ENCODE measurements at regions not wholly inside any gene's neighbourhood (a gene's known extent, or its start where the extent isn't known, plus 50 kb on each side); places are given as distances from the start of the nearest gene placed in this dataset.
"Not testable (repeated sequence)": the region's sequence is repeated elsewhere in the genome, so short reads cannot be mapped to it uniquely, and the experiment has no call there.

DNA sequence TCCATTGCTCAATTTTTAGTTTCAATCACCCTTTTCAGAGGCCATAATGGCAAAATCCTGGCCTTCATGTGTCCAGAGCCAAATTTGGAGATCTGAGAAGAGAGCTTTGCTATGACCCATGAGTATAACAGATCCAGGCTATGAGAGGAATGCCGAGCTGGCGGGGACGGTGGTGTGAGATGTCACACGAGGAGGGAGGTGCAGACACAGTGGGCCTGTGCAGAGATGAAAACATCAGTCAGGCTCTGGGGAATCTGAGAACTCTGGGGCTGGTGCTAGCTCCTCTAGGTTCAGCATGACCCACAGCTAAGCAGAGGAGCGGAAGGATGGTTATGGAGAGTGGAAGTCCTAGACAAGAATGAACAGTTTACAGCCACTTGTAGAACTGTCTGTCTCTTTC is 398.3 kb upstream of the ATP10A start:
- no peak for DNase-seq (ENCODE audit: low spot score)

DNA sequence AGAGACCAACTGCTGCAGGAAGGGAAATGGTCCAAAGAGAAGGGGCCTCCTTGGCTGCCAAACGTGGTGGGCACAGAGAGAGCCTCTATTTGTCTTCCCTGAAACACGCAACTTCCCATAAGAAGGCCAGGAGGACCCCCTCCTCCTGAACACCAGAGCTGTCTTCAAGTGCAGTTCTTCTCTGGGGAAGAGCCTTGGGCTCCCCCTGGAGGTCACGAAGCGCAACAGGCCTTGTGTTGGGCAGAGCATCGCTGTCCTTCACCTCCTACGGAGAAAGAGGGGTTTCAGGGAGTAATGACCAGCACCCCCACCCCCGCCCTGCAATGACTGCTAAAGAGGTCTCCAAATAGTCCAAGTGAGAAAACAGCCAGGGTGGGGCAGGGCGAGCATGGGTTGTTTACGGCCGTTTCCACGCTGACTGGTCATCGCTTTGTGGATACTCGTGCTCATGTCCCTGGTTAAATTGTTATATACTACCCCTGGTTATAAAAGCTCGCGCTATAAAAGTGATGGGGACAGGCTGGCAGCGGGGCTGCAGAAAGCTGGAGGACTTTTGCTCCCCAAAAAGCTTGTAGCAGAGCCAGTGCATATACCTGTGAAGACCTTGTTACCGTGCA is 397.5 kb upstream of the ATP10A start:
- peak; percentile 10 for DNase-seq (ENCODE audit: low spot score)

DNA sequence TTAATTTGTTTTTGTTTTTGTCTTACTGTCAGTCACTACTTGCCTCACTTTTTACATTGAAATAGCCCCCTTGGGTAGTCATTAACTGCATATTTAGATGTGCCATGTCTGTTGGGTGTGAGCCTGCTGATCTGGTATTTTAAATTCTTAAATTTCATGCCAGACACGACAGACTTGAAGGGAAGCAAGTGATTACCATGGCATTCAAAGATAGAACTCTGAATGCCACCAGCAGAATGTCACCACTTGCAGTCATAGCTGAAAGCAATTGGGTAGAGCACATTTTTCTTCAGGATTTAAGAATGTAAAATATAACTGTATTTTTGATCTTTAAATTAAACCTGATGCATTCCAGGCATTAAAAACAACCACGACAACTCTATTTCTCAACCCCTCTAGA is 396.5 kb upstream of the ATP10A start:
- DNase-seq (ENCODE audit: low spot score), result no peak

DNA sequence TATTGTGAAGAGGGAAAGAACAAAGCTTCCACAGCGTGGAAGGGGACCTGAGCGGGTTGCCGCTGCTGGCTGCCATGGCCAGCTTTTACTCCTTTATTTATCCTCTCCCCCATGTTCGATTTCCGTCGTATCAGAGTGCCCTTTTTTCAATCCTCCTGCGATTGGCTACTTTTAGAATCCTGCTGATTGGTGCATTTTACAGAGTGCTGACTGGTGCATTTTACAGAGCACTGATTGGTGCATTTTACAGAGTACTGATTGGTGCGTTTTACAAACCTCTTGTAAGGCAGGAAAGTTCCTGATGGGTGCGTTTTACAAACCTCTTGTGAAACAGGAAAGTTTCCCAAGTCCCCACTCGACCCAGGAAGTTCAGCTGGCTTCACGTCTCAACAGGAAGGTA is 381.7 kb upstream of the ATP10A start:
- not testable (repeated sequence) for DNase-seq (ENCODE audit: low spot score)

DNA sequence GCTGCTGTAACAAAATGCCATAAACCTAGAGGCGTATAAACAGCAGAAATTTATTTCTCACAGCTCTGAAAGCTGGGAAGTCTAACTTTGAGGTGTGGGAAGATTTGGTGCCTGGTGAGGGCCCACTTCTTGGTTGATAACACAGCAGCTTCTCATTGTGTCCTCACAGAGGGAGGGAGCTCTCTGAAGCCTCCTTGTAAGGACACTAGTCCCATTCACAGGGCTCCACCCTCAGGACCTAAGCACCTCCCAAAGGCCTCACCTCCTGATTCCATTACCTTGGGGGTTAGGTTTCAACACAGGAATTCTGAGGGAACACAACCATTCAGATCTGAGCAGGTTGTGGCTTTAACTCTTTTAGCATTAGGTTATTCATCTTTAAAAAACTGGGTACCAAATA is 380.3 kb upstream of the ATP10A start:
- no peak for DNase-seq (ENCODE audit: low spot score)

DNA sequence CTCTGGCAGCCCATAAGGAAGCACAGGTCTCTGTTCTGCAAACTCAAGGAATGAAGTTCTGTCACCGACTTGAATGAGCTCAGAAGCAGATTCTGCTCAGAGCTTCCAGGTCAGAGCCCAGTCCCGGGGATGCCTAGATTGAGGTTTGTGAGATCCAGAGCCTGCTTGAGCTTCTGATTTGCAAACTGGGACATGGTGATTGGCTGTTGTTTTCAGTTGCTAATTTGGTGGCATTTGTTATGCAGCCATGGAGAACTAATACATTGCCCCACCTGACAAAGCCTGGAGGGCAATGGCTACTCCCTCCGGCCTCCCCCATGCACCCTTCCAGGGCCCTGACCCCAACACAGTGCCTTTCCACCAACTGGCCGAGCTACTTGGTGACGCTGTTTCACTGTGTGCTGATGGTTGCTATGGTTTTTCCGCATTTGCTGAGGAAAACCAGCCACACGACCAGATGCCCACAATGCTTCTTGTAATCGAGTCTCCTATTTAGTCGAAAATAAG is 379.5 kb upstream of the ATP10A start:
- peak; percentile 14 for DNase-seq (ENCODE audit: low spot score)

DNA sequence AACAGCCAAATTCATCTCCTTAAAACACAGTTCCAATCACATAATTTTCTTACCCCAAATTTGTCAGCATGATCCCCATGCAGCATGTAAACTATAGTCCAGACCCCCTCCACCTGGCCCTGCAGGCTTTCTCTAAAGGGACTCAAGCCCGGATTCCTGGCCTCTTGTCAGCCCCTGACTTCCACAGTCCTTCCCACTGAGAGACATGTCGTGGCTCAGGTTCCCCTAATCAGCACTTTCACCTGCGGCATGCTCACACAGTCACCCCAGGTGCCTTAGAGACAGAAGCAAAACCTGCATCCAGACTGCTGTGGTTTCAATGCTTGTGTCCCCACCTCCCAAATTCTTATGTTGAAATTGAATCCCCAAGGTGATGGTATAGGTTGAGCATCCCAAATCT is 372.7 kb upstream of the ATP10A start:
- DNase-seq (ENCODE audit: low spot score), result no peak

DNA sequence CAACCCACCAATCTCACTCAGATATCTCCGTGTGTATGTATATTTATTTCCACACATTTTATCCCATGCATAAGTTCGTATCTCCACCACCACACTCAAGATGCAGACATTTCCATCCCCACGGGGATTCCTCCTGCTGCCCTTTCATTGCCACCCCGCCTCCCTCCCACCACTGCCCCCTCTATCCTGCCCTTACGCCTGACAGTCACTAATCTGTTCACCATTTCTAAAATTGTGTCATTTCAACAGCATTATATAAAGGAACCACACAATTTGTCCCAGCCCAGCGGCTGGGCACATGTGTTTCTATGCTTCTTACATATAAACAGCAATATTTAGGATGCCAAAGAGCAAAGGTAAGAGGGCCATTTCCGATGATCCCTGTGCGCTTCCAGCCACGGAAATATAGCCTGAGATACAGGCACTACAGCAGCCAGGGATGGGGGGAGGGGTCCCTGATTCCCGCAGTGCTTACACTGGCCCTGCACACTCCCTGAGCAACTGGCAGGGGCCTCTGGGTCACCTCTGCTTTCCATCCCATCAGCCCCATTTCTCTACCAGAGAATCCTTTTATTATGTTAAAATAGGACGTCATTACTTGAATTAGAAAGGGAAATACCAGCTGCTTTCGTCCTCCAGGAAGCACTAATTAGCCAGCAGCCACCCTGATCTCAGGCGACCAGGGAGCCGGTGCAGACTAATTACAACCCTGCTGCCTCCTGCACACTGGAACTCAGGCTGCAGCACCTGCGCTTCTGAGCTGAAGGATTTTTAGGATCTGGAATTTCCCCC is 372.0 kb upstream of the ATP10A start:
- DNase-seq (ENCODE audit: low spot score), result no peak

DNA sequence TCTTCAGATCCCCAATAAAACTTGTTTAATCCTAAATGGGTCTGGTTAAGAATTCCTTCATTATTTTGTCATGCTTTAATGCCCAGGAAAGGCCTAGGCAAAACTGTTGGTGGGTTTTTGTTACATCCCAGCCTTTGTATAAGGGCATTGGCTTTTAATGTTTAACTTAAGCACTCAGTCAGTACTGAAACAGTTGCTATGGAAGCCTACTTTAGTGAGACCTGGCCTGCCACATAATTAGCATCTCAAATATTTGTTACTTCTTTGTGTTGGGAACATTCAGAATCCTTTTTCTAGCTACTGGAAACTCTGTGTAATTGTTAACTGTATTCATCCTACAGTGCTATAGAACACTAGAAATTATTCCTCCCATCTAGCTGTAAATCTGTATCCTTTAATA is 369.6 kb upstream of the ATP10A start:
- no peak for DNase-seq (ENCODE audit: low spot score)

DNA sequence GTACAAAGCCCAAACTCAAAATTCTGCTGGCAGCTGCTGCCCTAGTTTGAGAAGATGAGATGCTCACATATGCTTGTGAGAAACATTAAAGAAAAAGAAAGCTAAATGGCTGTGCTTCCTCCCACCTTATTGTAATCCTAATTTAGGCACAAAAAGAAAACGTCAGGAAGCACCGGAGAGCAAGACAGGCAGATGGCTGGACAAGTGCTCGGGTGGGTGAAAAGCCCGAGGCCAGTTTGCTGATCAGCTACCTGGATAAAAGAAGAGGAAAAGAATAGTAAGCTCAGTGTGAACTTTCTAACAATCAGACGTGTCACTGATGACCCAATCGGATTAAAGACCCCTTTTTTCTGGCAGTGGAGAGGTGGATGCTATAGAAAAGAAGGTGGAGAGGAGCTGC is 368.0 kb upstream of the ATP10A start:
- no peak for DNase-seq (ENCODE audit: low spot score)

DNA sequence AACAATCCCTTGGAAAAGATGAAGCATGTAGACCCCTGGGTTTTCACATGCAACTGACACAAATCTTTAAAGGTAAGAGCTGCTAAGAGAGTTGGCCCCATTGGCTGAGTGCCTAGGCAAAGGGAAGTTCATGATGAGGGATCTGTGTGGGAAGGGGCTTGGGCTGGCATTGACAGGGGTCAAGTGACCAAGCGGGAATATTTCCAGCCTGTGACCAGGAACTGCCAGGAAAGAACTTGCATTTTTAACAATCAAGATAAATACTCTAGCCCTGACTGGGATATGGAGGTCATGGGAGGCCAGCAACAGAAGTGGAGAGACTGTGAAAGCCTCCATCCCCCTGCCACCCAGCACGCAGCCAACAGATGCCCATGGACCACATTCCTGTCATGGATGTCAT is 361.1 kb upstream of the ATP10A start:
- DNase-seq (ENCODE audit: low spot score), result no peak

DNA sequence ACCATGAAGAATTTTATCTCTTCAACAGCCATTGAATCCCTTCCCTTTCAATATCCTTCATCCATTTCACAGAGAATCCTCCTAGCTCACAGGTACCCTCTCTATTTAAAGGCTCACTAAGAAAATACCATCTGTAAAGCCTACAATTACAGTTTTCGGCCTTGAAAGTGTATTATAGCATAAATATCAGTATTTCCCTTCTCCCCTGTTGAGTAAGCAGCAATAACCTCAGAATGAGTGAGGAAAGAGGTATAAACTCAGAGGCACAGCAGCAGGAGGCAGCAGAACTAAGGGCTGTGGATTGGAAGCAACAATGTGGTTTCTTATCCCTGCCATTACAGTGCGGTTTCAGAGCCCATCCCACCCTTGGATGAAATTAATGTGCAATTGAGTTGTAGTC is 360.6 kb upstream of the ATP10A start:
- DNase-seq (ENCODE audit: low spot score), result no peak

DNA sequence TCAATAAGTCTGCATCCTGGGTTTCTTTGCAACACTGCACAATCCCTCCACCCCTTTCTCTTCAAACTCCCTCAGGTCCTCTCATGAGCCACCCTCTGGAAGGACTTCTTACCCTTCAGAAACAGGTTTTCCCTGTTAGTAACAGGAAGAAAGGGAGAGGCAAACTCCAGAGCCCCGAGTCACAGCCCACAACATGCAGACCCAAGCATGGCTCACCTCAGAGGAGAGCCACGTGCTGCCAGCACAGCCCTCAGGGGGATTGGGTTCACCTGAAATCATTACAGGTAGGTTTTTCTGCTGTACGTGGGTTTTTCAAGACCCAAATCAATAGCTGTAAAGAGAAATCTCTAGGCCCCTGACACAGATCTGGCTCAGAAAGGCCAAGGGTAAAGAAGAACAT is 359.7 kb upstream of the ATP10A start:
- DNase-seq (ENCODE audit: low spot score), result no peak

DNA sequence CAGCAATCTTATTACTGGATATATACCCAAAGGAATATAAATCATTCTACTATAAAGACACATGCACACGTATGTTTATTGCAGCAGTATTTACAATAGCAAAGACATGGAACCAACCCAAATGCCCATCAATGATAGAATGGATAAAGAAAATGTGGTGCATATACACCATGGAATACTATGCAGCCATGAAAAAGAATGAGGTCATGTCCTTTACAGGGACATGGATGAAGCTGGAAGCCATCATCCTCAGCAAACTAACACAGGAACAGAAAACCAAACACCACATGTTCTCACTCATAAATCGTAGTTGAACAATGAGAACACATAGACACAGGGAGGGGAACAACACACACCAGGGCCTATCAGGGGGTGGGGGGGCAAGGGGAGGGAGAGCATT is 353.9 kb upstream of the ATP10A start:
- DNase-seq (ENCODE audit: low spot score), result not testable (repeated sequence)

DNA sequence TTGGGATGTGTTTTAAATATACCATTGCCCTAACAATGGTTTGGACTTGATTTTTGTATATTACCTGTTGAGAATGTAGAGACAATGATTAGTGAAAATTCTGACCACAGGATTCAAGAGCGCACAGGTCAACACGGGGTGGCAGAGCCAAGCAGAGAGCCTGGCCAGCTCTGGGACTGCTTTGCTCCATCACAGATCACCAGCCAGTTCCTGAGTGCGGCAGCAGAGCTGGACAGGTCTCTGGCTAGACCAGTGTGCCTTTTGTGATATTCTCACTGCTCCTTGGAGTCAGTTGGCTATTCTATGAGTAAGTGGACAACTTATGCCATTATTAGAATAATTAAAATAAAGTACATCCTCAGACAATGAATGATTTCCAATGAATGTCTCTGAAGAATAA is 351.2 kb upstream of the ATP10A start:
- DNase-seq (ENCODE audit: low spot score), result no peak

DNA sequence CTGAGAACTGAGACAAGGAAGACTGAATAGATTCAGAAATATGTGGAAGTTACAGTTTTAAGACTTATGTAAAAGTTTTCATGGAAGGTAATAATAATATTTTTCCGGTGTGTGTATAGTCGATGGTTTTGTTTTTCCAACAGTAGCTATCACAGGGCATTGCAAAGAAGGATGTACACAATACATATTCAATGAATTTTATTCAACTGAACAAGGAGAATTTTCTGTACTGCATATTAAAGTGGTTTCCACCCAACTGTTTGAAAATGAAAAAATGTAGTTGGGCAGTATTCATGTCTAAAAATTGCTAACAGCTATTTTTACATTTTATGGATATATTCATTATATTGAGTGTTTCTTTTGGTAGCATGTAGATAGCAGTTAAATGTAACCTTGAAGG is 350.3 kb upstream of the ATP10A start:
- DNase-seq (ENCODE audit: low spot score), result no peak

DNA sequence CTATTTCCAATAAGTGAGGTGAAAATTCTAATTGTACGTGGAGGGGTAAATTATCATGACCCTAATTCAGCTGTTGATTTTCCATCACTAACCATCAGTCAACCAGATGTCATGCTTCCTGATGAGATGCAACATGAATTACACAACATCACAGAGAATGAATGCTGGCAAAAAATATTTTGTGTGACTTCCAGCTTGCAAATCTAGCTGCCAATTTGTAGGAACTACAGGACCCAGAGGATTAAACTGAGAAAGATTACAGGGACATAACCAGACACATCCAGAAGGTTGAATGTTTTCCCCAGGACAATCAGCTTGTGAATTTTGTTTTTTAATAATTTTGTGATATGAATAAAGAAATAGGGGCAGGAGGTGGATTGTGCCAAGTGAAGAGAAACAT is 349.0 kb upstream of the ATP10A start:
- DNase-seq (ENCODE audit: low spot score), result no peak

DNA sequence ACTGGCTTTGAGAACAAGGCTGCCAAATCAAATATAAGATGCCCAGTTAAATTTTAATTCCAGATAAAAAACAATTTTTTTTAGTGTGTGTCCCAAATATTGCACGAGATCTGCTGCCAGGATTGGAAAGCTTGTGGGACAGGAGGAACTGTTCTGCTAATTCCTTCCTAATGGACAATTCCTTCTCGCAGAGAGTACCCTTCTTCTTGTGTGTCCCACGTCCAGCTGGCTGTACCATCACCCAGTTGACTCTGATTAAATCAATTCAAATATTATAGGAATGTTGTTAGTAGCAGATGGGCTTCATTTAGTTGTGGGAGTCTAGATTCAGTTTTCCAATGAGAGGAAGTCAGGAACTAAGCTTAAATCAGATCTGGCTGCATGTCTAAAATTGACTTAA is 347.9 kb upstream of the ATP10A start:
- DNase-seq (ENCODE audit: low spot score), result no peak

DNA sequence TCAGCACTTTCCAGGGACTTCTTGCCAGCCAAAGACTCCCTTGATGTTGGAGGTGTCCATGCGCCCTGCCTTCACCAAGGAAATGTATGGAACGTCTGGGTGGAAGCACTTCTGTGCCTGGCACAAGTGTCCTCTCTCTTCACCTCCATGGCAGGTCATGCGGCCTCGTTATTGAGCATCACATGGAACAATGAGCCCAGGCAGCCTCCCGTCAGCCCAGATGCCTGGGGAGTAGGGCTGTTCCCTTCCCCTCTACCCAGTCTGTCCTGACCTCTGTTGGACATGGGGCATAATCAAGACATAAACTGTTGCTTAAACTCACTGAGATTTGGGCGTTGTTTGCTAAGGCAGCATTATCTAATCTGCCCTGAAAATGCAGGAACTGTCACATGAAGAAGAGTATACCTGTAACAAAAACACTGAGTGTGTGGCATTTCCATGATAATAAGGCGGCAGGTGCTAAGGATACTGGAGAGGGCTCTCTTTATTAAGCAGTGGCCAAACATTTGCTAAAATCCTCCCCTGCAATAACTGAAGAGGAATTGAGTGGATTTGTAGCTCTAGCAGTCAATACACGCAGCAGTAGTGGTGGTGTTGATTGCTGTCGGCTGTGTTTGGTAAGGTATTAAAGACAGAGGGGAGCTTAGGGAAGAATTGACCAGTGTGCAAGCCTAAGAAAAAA is 338.2 kb upstream of the ATP10A start:
- no peak for DNase-seq (ENCODE audit: low spot score)

DNA sequence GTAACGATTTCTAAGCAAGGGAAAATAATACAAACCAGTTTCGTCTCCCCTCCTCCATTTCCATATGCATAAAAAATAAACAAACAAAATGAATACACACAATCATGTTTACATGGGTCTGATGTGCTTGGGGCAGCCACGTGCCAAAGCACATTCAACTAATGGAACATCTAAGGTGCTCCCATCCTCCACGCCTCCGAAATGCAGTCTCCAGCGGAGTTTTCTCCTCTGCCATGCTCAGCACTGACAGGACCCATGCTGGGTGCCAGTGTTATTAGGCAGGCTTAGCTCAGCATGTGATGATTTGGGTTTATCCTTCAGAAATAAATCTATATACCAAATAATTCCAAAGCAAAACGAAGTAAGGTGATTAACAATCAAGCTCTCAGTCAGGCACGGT is 337.3 kb upstream of the ATP10A start:
- no peak for DNase-seq (ENCODE audit: low spot score)

DNA sequence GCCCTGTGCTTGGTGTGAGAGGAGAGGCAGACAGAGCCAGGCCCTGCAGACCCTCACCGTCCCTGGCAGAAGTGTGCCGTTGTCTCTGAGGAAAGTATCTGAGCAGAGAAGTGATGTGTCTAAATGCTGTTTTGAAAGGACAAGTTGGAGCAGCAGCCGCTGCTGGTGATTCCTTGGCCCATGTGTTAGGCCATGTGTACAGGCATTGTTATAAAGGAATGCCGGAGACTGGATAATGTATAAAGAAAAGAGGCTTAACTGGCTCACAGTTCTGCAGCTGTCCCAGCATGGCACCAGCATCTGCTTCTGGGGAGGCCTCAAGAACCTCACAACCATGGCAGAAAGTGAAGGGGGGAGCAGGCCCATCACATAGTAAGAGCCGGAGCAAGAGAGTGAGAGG is 334.6 kb upstream of the ATP10A start:
- no peak for DNase-seq (ENCODE audit: low spot score)

DNA sequence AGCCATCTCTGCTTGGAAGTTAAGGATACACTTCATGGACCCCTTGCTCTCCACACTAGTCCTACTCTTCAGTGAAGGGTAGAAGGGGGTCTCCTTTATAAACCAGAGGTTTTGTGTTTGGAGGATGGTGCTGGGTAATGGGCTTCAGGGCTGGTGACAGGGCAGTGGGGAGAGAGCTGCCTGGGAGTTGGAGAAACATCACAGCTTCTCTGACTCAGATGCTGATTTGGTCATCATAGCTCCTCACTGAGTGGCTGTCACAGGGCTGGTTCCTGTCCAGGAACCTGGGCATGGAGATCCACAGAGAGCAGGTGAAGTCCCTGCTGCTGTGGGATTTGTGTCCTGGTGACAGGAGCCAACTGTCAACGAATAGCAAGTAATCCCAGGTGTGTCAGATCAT is 333.9 kb upstream of the ATP10A start:
- no peak for DNase-seq (ENCODE audit: low spot score)

DNA sequence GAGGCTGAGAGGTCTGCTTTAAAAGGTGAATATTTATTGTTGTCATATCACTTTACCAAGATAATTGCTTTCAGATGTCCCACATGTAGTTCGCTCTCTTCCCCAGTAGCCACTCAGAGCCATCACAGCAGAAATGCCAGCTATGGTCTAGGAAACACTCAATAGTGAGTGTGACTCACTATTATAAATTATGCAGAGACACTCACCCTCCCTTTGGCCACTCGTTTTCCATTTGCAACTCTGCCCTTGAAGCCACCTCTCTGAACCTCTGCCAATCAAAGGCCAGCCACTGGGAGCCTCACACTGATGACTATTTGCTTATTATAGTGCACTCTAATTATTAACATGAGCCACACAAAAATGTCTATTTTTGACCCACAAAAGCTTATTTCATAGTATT is 328.1 kb upstream of the ATP10A start:
- no peak for DNase-seq (ENCODE audit: low spot score)

Measured in putamen (tissue), 1 donor.